Femur (tissue), 1 donor: ENCODE measurements at regions not wholly inside any gene's neighbourhood (a gene's known extent, or its start where the extent isn't known, plus 50 kb on each side); places are given as distances from the start of the nearest gene placed in this dataset.

ENCODE experiments used
- DNase-seq: peaks from one replicate; pipeline ENCODE4 v3.0.0-alpha.2; 2017

- no peak for DNase-seq
Measured at GRCh38 chr1:58308206-58308605, 238.3 kb downstream of the OMA1 start.

GRCh38 chr1:58307431-58307830 is 239.1 kb downstream of the OMA1 start:
- DNase-seq = peak; percentile 24

- no peak for DNase-seq
Measured at GRCh38 chr1:58305622-58306021, 240.9 kb downstream of the OMA1 start.

GRCh38 chr1:58304346-58304975 is 242.1 kb downstream of the OMA1 start:
- DNase-seq = no peak

GRCh38 chr1:58303841-58304240 is 242.7 kb downstream of the OMA1 start:
- DNase-seq = no peak

GRCh38 chr1:58293388-58293787 is 253.1 kb downstream of the OMA1 start:
- DNase-seq = no peak

GRCh38 chr1:58290685-58291372 is 255.7 kb downstream of the OMA1 start:
- DNase-seq = peak; percentile 61

GRCh38 chr1:58288624-58289142 is 257.8 kb downstream of the OMA1 start:
- DNase-seq = no peak

GRCh38 chr1:58287894-58288623 is 258.5 kb downstream of the OMA1 start:
- no peak for DNase-seq

GRCh38 chr1:58284225-58284510 is 262.4 kb downstream of the OMA1 start:
- no peak for DNase-seq

- DNase-seq = no peak
Measured at GRCh38 chr1:58283388-58284224, 262.9 kb downstream of the OMA1 start.

- DNase-seq = no peak
Measured at GRCh38 chr1:58282623-58283387, 263.7 kb downstream of the OMA1 start.

GRCh38 chr1:58266242-58266641 is 280.3 kb downstream of the OMA1 start:
- no peak for DNase-seq

GRCh38 chr1:58264462-58264861 is 282.1 kb downstream of the OMA1 start:
- DNase-seq = no peak

GRCh38 chr1:58262702-58263101 is 283.8 kb downstream of the OMA1 start:
- no peak for DNase-seq

- DNase-seq = no peak
Measured at GRCh38 chr1:58258082-58258481, 288.4 kb downstream of the OMA1 start.

- no peak for DNase-seq
Measured at GRCh38 chr1:58257003-58257402, 289.5 kb downstream of the OMA1 start.

GRCh38 chr1:58256546-58256945 is 290.0 kb downstream of the OMA1 start:
- no peak for DNase-seq

GRCh38 chr1:58256041-58256440 is 290.5 kb downstream of the OMA1 start:
- DNase-seq = no peak

GRCh38 chr1:58255192-58255591 is 291.3 kb downstream of the OMA1 start:
- no peak for DNase-seq

GRCh38 chr1:58251430-58252073 is 295.0 kb downstream of the OMA1 start:
- DNase-seq = no peak

GRCh38 chr1:58250587-58250948 is 296.0 kb downstream of the OMA1 start:
- DNase-seq = no peak
